ENCODE measurements at regions not wholly inside any gene's neighbourhood (a gene's known extent, or its start where the extent isn't known, plus 50 kb on each side); places are given as distances from the start of the nearest gene placed in this dataset.

GRCh38 chr6:113103634-113104361 lies 753.3 kb upstream of the MARCKS start:
- TF ChIP-seq POLR2AphosphoS5 (IDR thresholded peaks at IDR 0.05; ENCODE audit: low read depth, low read length): no peak
- TF ChIP-seq, protein P1, sequence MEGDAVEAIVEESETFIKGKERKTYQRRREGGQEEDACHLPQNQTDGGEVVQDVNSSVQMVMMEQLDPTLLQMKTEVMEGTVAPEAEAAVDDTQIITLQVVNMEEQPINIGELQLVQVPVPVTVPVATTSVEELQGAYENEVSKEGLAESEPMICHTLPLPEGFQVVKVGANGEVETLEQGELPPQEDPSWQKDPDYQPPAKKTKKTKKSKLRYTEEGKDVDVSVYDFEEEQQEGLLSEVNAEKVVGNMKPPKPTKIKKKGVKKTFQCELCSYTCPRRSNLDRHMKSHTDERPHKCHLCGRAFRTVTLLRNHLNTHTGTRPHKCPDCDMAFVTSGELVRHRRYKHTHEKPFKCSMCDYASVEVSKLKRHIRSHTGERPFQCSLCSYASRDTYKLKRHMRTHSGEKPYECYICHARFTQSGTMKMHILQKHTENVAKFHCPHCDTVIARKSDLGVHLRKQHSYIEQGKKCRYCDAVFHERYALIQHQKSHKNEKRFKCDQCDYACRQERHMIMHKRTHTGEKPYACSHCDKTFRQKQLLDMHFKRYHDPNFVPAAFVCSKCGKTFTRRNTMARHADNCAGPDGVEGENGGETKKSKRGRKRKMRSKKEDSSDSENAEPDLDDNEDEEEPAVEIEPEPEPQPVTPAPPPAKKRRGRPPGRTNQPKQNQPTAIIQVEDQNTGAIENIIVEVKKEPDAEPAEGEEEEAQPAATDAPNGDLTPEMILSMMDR (IDR thresholded peaks at IDR 0.05 in 2 of 3, conservative IDR thresholded peaks at IDR 0.05 in 1 of 3; ENCODE audit: borderline replicate concordance in 1 of 3, insufficient read depth in 1 of 3, low read depth in 2 of 3, low read length in 2 of 3): no peak
- TF ChIP-seq POLR2A (IDR thresholded peaks at IDR 0.05; ENCODE audit: borderline replicate concordance, extremely low read depth, insufficient read depth, insufficient read length): no peak
- no peak for TF ChIP-seq CBX3 (IDR thresholded peaks at IDR 0.05; ENCODE audit: low read depth)
